GM19397 (cell line): ENCODE measurements at regions not wholly inside any gene's neighbourhood (a gene's known extent, or its start where the extent isn't known, plus 50 kb on each side); places are given as distances from the start of the nearest gene placed in this dataset.
"Not testable (repeated sequence)": the region's sequence is repeated elsewhere in the genome, so short reads cannot be mapped to it uniquely, and the experiment has no call there.

Experiments
- ATAC-seq: cut with Tn5 transposase; IDR thresholded peaks from one replicate; pipeline ENCODE4 v1.9.1; 2021; ENCODE audit warnings: mild to moderate bottlenecking, moderate library complexity; ENCODE audit not compliant: unreplicated experiment

GRCh38 chr5:110987573-110987972 is 83.9 kb upstream of the TSLP start:
- not testable (repeated sequence) for ATAC-seq

- ATAC-seq: no peak
These were observed 74.8 kb upstream of the TSLP start for GRCh38 chr5:110996742-110997141.

- no peak for ATAC-seq
These were observed 69.5 kb upstream of the TSLP start for GRCh38 chr5:111002036-111002435.

GRCh38 chr5:111003623-111004022 is 67.9 kb upstream of the TSLP start:
- ATAC-seq: no peak

- ATAC-seq: no peak
These were observed 67.2 kb upstream of the TSLP start for GRCh38 chr5:111004291-111004690.

GRCh38 chr5:111010783-111011182 is 60.7 kb upstream of the TSLP start:
- ATAC-seq: no peak

DNA sequence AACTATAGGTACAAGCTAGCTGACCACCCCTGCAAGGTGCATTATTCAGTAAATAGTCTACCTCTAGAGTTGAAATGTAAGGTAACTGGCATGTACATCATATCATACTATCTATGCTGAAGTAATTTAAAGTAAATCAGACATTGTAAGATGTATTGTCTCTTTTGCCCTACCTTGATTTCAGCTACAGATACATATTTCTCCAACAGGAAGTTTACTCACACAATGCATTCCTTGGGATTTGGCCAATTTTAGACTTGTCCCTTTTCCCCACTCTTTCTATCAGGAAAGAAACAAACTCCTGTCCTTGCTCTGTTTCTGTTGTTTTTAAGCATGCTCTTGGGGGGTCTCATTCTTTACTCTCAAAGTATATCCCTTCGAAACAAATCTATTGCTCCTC is 58.5 kb upstream of the TSLP start:
- ATAC-seq: no peak

DNA sequence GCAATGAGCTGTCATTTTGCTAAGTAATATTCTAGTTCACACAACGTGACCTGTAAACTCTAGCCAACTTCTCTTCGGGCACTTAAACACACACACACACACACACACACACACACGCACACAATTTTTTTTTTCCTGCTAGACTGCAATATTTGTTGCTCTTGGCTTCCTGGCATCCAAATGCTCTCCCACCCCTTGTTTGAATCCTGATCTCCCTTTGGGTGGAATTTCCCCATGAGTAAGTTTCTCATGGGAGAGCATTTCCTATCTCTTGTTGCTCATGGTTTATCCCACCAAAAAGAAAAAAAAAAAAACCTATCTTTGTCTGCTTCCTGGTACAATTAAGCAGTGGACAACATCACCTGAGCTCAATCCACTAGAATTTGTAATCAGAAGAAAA is 54.7 kb upstream of the TSLP start:
- no peak for ATAC-seq

DNA sequence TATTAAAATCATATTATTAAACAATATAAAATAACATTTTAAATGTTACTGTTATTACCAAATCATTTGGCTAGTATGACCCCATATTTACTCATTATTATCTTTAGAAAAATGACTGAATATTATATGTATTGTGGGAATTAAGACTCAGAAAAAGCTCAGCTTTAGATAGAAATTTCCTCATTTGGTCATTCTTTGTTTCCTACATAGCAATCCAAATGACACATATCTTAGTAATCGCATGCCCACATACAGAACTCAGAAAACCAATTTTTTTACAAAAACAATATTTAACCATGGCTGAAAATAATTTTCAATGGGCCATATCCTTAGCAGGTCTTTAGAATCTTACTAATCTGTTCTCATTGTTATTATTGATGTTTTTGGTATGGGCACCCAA is 53.8 kb upstream of the TSLP start:
- no peak for ATAC-seq
